HG02885 (cell line): ENCODE measurements at regions not wholly inside any gene's neighbourhood (a gene's known extent, or its start where the extent isn't known, plus 50 kb on each side); places are given as distances from the start of the nearest gene placed in this dataset.
A peak's percentile ranks its signal among the peaks of the same experiment; 100 is the strongest.

ENCODE experiments used
- ATAC-seq: cut with Tn5 transposase; IDR thresholded peaks from one replicate; pipeline ENCODE4 v1.9.1; 2021; ENCODE audit warnings: mild to moderate bottlenecking; ENCODE audit not compliant: unreplicated experiment, poor library complexity

DNA sequence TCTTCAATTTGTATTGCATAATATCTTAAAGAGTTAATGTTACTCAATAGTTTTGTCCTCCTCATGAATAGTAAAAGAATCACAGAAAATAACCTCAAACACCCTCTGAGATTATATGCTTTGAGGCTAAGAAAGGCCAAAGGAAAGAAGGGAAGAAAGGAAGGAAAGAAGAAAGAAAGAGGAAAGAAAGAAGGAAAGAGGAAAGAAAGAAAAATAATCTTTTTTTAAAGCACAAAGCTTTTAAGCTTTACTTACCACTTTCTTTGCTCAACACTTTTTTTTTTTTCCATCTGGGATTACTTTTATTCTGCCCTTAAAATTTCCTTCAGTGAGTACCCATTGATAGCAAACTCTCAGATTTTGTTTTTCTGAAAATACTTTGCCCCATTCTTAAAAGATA, 369.1 kb downstream of the FGF9 start:
- ATAC-seq = no peak

GRCh38 chr13:22040810-22041364, 370.0 kb downstream of the FGF9 start:
- no peak for ATAC-seq

- no peak for ATAC-seq
These were observed 370.9 kb downstream of the FGF9 start for GRCh38 chr13:22041741-22042140.

DNA sequence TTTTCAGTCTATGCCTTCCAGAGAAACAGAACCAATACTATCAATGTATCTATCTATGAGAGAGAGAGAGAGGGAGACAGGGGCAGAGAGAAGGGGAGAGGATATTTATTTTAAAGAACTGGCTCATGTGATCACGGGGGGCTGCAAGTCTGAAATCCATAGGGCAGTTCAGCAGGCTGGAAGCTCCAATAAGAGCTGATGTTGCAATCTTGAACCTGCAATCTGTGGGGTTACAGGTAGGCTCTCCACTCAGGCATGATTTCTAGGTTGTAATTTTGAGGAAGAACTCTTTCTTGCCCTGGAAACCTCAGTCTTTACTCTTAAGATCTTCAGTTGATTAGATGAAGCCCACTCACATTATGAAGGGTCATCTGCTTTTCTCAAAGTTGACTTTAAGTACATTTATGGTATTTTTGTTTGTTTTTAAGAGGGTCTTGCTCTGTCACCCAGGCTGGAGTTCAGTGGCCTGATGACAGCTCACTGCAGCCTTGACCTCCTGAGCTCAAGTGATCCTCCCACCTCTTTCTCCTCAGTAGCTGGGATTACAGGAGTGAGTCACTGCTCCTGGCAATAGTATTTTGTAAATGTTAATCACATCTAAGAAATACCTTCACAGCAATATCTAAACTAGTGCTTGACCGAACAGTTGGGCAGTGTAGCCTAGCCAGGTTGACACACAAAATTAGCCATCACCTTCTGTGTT, 376.4 kb downstream of the FGF9 start:
- ATAC-seq = no peak

DNA sequence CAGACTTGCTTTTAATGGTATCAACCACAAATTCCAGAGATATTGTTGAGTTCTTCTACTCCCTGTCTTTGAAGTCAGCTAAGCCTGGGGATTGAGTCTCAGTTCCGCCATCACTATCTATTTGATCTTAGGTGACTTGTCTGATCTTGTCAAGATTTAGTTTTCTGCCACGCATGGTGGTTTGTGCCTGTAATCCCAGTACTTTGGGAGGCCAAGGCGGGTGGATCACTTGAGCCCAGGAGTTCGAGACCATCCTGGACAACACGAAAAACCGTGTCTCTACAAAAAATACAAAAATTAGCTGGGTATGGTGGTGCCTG, 376.9 kb downstream of the FGF9 start:
- ATAC-seq = no peak

DNA sequence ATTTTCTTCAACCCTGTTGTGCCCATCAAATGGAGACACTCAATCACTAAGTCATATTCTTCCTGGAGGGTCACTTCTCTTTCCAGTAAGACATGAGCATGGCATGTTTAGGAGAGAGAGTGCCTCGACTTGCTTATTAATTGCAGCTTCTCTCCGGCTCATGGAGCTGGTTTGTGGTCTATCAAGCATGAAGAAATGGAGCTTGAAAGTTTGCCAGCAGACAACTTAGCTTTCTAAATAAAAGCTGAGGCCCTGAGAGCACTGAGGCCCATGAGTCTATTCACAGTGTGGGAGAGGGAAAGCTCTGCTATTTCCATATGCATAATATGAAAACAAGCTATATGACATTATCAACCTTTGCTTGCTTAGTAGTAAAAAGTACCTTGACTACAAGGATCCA, 378.5 kb downstream of the FGF9 start:
- ATAC-seq = no peak

GRCh38 chr13:22050951-22051563, 380.2 kb downstream of the FGF9 start:
- ATAC-seq = no peak

DNA sequence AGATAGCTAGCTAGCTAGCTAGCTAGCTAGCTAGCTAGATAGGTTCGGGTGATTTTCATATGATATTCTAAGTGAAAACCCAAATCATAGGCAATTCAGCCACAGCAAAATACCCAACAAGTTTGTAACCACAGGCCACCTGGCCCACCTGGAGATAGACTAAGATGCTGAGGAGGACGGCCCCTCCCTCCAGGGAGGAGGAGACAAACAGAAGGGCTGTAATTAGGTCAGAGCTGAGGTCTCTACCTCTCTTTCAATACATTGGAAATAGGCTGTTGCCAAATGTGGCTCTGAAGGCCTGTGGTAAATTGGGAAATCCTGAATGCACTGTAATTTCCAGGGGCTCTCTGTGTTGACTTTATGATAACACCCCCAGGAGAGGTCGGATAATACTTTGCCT, 382.2 kb downstream of the FGF9 start:
- ATAC-seq = no peak

DNA sequence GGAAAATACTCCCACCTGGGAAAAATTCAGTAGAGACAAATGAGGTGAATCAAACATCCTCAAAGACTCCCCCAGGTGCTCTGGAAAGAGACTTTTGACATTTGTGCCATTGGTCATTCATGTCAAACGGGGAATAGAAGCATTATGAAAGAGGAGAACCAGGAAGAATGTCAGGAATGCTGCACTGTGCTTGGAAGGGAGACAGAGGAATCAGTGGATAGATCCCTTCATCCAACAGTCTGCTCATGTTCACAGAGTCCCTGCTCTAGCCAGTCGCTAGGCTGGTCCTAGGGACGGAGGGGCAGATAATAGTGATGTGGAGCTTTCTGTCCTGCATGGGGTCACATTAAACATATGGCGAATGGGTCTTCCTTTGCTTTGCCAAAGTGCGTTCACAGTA, 384.4 kb downstream of the FGF9 start:
- ATAC-seq = no peak

- ATAC-seq = no peak
These were observed 389.3 kb downstream of the FGF9 start for GRCh38 chr13:22060187-22060586.

DNA sequence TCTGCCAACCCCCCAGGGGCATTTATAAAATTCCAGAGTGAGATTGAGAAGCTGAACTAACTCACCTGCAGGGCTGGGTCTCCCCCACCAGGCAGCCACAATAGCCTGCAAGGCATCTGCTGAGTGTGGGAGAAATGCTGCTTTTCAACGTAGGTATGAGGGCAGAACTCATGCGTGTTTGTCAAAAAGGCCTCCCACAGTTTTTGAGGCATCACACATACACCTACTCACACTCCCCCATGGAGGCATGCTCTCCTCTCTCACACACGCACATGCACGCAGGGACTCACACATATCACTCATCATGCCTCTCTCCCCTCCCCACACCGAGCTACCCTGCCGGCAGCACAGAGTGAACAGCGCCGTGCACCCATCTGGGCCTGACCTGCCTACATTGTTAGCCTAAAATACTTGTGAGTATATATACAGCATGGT, 390.5 kb downstream of the FGF9 start:
- ATAC-seq = peak; percentile 74

DNA sequence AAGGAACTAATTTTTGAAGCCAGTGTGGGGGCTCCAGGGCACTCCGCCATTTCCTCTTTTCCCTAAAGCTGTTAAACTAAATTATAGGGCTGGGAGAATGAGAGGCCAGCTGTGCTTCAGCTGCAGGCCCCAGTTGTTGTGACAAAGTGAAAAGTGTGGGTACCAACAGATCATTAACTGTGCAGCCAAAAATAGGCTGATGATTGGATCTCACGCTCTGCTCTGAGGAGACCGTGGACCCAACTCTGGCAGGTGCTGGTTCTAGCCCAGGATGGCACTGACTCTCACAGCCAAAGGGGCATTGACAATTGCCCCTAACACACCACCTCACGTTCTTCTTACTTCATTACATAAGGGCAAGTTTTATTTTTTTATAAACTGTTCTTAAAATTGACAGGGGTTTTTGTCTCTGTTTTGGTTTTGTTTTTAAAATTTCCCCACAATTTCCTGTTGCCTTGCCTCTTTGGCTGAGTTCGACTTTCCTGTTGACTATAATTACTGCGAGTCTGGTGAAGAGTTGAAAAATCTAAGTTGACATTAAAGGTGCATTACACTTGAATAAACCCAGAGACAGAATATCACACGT, 391.0 kb downstream of the FGF9 start:
- peak; percentile 69 for ATAC-seq

DNA sequence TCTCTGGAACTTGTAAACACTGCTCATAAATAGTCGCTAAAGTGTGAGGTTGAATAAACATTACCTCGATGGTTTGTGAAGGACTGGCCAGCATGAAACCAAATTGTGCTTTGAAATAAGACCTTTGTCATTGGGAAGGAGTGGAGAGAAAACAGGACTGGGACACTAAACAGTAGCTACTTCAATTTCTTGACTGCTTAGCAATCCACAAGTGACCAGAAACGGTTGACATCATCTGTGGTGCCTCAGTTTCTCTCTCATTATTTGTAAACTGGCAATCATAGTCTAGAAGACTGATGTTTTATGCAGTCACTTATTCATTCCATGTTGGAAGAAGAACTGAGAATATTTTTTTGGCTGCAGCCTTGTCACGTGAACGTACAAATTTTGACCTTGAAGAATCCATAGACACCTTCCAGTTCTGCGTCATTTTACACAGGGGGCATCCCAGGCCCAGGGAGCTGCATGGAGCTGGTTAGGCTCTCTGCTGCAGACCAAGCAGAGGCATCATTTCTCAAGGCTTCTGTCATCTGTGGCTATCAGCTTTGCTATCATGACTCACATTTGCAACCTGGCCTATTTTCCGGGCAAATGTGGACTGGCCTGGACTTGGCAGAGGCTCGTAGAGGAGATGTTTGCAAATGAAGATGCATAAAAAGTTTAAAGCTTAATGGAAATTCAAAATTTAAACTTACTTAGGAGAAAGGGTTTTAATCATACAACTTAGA, 391.8 kb downstream of the FGF9 start:
- ATAC-seq = no peak

DNA sequence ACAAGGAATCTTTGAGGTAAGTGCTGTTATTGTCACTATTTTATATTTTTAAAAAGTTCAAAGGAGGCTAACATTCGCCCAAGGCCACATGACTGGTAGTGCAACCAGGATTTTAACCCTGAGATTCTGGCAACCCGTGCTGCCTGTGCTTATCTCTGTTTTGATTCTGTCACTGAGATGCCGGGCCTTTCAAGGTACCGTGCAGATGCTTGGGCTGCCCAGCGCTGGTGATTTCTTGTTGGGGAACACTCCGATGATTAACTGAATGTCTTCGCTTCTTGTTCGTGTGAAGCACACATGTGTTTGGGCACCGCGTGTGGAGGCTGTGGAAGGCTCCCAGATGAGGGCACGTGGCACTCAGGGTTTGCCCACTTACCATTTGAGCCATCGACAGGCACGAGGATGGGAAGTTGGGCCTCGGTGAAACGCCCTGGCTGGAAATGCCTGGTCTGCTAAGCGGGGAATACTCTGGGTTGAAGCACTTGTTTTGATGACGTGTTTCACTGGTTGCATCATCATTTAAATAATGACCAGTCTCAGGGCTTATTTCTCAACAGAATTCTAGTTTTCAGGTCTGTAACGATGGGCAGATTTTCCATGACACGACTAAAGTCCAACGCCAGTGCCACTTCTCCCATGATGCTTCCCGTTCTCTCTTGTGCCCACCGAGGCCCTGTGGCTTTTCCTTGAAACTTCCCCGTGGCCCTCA, 392.7 kb downstream of the FGF9 start:
- ATAC-seq = no peak

- ATAC-seq = no peak
These were observed 394.2 kb downstream of the FGF9 start for GRCh38 chr13:22064854-22065620.

DNA sequence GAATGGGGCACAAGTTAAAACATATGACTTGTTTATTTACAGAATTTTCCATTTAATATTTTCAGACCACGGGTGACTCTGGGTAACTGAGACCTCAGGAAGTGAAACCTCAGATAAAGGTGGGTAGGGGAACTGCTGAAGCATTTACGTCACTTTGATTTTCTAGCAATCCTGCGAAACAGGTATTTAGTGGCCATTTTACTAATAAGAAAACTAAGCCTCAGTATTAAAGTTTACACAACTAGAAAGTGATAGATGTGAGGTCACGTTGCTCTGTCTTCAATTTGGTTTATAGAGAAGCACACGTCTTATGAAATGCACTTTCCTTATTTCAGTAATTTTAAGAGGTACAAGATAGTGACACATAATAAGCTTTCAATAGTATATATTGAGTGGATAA, 402.8 kb downstream of the FGF9 start:
- peak; percentile 65 for ATAC-seq

DNA sequence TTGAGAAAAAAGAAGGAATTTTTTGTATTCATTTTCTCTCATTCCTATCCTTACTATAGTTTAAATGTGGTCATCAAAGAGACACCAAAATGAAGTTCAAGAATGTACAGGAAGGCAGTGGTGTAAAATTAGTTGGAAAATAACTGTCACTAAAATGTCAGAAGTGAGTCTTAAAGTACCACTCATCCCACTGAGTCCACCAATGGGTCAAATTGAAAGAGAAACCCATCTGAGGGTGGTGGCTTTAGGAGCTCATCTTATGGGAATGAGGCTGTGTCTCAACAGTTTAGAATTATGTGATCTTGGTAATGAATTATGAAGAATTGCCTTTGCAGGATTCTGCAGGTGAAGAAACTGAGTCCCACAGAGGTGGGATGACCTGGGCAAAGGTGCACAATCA, 403.5 kb downstream of the FGF9 start:
- ATAC-seq = peak; percentile 24

- peak; percentile 39 for ATAC-seq
These were observed 405.8 kb downstream of the FGF9 start for GRCh38 chr13:22076658-22077057.

DNA sequence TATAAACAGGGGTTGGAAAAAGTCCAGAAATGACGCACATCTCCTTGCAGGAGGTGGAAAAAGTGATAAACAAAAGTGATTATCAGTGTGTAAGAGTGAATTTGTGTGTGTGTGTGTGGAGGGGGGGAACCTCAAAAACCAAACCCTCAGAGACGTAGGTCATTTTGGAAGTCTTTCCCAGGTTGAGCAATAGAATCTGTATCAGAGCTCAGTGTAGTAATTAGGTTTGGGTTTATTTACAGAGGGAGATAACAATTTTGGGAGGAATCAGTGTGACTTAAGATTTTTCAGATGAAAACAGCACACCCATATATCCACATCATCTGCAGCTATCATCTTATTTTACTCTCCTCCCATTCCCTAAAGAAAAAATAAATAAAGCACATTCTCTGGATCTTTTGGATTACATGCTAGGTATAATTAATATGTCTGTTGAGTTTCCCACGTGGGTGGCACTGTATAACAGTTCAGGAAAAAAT, 406.4 kb downstream of the FGF9 start:
- ATAC-seq = peak; percentile 6

DNA sequence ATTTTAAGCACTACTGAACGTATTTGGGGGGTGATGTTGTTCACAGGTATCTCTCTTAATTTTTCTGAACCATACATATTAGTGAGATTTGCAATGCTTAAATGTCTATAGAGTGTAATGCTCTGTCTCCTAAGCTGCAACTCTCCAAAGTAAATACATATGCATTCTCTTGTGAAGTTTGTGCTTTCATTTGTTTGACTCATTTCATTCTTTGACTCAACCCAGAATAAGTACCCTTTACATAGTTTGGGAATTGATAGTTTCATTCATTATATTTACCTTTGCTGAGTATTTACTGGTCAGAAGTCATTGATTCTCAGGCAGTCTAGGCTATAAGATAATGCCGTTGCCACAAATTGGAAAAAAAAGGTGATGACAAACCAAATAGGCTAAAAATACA, 406.9 kb downstream of the FGF9 start:
- ATAC-seq = no peak
